ENCODE measurements at regions not wholly inside any gene's neighbourhood (a gene's known extent, or its start where the extent isn't known, plus 50 kb on each side); places are given as distances from the start of the nearest gene placed in this dataset.

DNA sequence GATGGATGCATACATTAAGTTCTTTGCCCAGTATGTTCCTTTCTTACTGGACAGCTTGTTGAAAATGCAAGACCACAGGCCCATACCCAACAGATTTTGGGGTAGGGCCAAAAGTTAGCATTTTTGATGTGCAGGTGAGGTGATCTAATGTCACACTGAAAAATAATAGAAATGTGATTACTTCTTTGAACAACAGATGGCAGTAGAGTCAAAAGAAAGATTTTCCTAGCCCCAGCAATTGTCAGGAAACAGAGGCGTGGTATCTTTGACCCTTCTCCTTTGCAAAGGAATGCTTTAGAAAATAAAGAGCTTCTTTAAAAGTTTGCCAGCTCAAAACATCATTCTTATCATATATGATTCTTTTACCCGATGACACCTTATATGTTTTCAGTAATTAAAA is 343.6 kb upstream of the SYT4 start:
- no peak for DNase-seq (ENCODE audit: low spot score in 2 of 2)
- TF ChIP-seq, protein P1, sequence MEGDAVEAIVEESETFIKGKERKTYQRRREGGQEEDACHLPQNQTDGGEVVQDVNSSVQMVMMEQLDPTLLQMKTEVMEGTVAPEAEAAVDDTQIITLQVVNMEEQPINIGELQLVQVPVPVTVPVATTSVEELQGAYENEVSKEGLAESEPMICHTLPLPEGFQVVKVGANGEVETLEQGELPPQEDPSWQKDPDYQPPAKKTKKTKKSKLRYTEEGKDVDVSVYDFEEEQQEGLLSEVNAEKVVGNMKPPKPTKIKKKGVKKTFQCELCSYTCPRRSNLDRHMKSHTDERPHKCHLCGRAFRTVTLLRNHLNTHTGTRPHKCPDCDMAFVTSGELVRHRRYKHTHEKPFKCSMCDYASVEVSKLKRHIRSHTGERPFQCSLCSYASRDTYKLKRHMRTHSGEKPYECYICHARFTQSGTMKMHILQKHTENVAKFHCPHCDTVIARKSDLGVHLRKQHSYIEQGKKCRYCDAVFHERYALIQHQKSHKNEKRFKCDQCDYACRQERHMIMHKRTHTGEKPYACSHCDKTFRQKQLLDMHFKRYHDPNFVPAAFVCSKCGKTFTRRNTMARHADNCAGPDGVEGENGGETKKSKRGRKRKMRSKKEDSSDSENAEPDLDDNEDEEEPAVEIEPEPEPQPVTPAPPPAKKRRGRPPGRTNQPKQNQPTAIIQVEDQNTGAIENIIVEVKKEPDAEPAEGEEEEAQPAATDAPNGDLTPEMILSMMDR (IDR thresholded peaks at IDR 0.05) = no peak
- no peak for TF ChIP-seq POLR2A (IDR thresholded peaks at IDR 0.05)
- intact Hi-C loops (cut with DNase I; ENCODE audit: low total_unique reads) = no loop called here
- 11 to 16% methylated on average over 2 of the region's 2 CpGs for WGBS, 2 donors
- no peak overlapping the region for H3K4me3 ChIP-seq (ENCODE audit: low read depth, poor library complexity, severe bottlenecking)

DNA sequence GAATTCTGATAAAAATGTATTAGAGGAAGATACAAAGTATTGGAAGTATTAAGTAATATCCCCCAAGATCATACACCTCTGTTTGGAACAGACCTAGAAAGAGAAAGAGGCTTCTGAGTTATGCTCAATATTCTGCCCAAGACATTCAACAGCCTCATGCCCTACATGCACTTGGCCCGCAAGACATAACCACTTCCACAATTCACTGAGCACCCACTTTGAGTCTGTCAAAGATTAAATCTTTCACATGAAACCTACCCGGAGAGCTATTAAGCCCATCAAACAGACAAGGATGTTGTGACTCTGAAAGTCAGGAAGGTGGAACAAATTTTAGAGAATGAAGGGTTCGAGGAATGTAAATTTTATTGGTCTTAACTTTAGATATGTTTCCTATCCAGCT is 344.7 kb upstream of the SYT4 start:
- intact Hi-C loops (cut with DNase I; ENCODE audit: low total_unique reads) = no loop called here
- H3K4me3 ChIP-seq (ENCODE audit: low read depth, poor library complexity, severe bottlenecking) = no peak overlapping the region
- no peak for DNase-seq (ENCODE audit: low spot score in 2 of 2)
- 70 to 84% methylated on average over 3 of the region's 3 CpGs for WGBS, 2 donors
- no peak for TF ChIP-seq POLR2A (IDR thresholded peaks at IDR 0.05)
- TF ChIP-seq, protein P1 (IDR thresholded peaks at IDR 0.05) = no peak

DNA sequence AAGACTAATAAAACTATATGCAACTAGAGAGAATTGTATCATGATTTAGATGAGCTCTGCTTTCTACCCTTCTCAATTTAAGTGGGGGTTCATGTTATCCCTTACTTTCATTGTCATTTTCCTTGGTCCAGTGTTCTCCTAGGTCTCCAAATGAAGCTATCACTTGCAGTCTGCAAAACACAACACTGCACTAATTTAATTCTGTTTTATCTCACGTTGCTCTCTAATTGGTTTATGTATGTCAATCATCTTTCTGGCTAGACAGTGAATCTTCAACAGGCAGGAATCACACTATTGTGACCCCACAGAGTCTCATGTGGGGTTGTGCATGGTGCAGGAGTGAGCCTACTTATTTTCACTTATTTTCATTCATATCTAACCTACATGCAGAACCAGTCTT is 348.3 kb upstream of the SYT4 start:
- 40 to 49% methylated on average over 1 of the region's 1 CpG for WGBS, 2 donors

DNA sequence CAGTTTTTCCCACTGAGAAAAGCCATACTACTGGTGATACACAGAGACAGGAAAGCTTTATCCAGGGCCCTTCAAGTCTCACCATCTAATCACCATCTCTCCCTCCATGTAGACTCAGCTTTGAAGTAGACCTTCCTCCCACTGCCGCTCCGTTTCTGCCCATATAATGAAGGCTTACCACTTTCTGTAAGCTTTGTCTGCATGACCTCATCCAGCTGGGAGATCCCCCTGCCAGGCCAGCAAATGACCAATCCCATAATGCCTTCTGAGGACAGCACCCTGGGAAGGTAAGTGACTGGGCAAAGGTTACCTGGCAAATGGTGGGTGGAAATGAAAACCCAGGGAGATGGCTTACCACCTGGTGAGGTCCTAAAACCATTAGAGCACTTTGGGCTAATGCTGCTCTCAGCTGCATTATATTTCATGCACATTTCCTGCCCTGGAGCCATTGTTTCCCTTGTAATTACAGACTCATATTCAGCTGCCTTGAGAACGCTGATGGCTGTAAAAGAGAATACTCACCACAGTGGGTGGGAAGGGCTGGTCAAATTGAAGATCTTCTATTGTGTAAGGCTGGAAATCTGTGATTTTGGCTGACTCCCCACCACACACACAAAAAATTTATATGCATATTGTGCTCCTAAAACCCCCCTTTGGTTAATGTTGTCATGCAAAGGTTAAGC is 350.7 kb upstream of the SYT4 start:
- H3K4me3 ChIP-seq (ENCODE audit: low read depth, poor library complexity, severe bottlenecking) = no peak overlapping the region
- intact Hi-C loops (cut with DNase I; ENCODE audit: low total_unique reads) = no loop called here
- DNase-seq (ENCODE audit: low spot score in 2 of 2) = no peak
- 73 to 82% methylated on average over 3 of the region's 3 CpGs for WGBS, 2 donors
- TF ChIP-seq POLR2A (IDR thresholded peaks at IDR 0.05) = no peak
- TF ChIP-seq, protein P1 (IDR thresholded peaks at IDR 0.05) = no peak

More for the DNA sequence above, 348.3 kb upstream of the SYT4 start:
- DNase-seq (ENCODE audit: low spot score in 2 of 2) = no peak
- intact Hi-C loops (cut with DNase I; ENCODE audit: low total_unique reads) = no loop called here
- no peak overlapping the region for H3K4me3 ChIP-seq (ENCODE audit: low read depth, poor library complexity, severe bottlenecking)
- TF ChIP-seq POLR2A (IDR thresholded peaks at IDR 0.05) = no peak
- TF ChIP-seq, protein P1 (IDR thresholded peaks at IDR 0.05) = no peak

DNA sequence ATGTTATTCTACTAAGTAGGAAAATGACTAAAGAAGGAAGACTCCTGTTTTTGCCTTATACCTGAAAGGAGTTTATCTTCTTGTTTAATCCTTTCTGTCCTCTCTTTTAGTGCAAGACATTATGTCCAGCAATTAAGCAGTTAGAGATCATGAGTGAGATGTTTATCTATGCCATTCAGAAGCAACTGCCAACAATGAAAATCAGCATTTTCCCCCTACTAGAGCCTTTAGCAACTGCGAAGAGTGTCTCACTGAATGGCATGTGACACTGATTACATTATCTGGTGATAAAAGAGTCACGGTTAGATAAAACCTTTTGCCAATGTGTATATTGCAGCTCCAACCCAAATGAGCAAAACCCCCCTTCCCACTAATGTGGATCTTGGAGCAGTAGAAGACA is 357.7 kb upstream of the SYT4 start:
- no peak for DNase-seq (ENCODE audit: low spot score in 2 of 2)
- 63 to 76% methylated on average over 2 of the region's 2 CpGs for WGBS, 2 donors
- H3K4me3 ChIP-seq (ENCODE audit: low read depth, poor library complexity, severe bottlenecking) = no peak overlapping the region
- intact Hi-C loops (cut with DNase I; ENCODE audit: low total_unique reads) = no loop called here
- TF ChIP-seq, protein P1 (IDR thresholded peaks at IDR 0.05) = no peak
- TF ChIP-seq POLR2A (IDR thresholded peaks at IDR 0.05) = no peak

DNA sequence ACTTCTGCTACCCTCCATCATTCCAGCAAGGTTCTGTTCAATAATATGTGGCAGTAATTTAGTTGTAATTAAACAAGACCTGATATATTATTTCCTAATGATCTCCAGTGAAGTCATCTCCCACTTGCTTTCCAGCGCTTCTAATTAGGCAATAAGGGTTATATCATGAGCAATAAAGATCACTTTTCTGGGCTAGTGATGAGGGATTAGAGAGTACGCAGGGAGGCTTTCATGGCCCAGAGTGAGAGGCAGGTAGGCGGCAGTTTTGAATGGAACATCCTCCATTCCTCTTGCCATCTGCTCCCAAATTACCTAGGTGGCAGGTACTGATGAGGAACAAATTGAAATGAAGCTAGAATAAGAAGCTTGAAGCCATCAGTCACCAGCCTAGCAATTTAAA is 358.1 kb upstream of the SYT4 start:
- TF ChIP-seq, protein P1 (IDR thresholded peaks at IDR 0.05) = no peak
- no peak for TF ChIP-seq POLR2A (IDR thresholded peaks at IDR 0.05)
- intact Hi-C loops (cut with DNase I; ENCODE audit: low total_unique reads) = no loop called here
- 86 to 91% methylated on average over 3 of the region's 3 CpGs for WGBS, 2 donors

More for the DNA sequence above, 358.1 kb upstream of the SYT4 start:
- H3K4me3 ChIP-seq (ENCODE audit: low read depth, poor library complexity, severe bottlenecking) = no peak overlapping the region
- no peak for DNase-seq (ENCODE audit: low spot score in 2 of 2)
